ENCODE measurements at regions not wholly inside any gene's neighbourhood (a gene's known extent, or its start where the extent isn't known, plus 50 kb on each side); places are given as distances from the start of the nearest gene placed in this dataset.

DNA sequence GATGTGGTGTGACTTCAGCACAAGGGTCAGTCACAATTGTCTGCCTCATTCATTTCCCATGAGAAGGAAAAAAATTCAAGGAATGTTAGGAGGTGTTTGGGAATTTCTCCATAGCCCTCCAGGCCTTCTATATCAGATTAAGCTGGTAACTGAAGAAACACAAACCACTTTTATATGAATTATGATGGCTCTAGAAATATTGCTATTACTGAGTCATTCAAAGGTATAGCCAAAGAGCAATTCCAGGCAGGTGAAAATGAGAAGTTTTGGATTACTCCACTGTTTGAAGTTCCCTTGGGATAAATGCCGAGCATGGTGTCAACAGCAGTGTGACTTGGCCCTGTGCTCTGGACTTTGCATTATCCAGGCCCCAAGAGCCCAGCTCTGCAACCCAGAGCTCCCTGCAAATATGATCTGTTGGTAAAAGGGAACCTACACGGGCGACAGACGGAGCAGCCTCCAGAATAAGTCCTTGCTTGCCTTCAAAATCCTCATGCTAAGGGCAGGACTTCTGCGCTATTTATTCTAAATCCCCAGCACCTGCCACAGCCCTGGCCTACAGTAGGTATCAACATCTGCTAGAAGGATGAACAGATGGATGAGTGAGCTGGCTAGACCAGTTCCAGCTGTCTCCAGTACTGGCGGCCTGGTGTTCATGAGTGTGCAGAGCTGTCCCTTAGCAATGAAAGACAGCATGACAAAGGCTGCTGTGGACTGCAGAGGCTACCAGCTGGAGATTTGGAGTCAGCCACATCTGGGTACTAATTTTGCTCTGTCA lies 67.5 kb upstream of the ZBED5 start:
- DNase-seq, result no peak

DNA sequence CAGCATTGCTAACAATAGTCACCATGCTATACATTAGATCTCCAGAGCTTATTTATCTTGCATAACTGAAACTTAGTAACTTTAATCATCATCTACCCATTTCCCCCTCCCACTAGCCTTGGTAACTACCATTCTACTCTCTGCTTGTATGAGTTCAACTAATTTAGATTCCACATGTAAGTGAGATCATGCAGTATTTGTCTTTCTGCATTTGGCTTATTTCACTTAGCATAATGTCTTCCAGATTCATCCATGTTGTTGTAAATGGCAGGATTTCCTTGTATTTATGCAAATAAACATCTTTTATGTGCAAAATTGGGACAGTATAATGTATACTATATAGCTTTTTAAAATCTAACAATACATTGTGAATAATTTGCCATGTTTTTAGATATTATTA lies 66.0 kb upstream of the ZBED5 start:
- no peak for DNase-seq

DNA sequence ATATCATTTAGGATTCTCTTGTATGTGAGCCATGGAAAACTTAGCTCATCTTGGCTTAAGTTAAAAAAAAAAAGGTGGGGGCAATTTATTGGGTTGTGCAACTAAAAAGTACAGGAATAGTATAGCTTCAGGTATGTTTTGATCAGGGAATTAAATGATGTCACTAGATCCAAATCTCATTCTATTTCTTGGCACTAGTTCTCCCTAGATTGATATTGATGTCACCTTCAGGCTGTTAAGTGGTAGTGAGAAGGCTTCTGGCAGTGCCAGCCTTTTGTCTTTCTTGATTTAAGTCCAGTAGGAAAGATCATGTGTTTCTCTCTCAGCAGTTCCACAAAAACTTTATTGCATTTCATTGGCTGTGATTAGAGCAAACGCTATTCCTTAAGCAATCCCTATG lies 65.0 kb upstream of the ZBED5 start:
- DNase-seq, result no peak

DNA sequence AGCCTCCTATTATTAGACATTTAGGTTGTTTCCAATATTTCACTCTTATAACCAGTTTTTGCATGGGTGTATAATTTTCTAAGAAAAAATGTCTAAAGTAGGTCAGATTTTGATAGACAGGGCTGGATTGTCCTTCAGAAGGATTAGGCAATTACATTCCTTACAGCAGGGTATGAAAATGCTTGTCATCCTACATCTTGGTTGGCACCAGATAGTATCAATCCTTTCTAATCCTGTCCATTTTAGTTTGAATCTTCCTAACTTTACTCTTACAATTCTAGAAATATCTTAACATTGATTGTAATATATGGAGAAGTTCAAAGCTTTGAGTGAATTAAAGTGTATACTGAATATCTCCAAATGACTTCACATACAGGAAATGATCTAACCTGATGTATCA lies 63.0 kb upstream of the ZBED5 start:
- DNase-seq, result no peak

DNA sequence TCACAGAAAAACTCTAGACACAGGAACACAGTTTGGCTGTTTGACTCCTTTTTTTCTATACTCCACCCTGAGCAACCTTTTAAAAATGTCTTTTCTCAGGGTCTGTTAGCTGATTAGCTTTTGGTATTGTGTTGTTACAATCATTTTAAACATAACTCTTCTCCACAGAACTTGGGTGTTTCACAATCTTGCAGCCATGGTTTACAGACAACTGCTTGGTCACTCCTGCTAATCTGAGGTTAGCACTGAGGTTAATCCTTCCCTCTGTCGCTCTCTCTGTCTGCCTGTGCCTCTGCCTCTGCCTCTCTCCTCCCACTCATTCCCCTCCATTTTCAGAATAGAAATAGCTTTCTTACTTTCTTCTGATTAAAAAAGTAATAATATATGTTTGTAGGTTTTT lies 62.4 kb upstream of the ZBED5 start:
- no peak for DNase-seq

DNA sequence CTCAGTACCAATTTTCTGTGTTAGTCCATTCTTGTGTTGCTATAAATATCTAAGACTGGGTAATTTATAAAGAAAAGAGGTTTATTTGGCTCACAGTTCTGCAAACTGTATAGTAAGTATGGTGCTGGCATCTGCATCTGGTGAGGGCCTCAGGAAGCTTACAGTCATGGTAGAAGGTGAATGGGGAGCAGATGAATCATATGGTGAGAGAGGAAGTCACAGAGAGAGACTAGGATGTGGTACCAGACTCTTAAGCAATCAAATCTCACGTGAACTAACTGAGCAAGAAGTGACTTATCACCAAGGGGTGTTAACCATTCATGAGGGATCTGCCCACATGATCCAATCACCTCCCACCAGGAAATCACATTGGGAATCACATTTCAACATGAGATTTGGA lies 60.8 kb upstream of the ZBED5 start:
- DNase-seq, result no peak

DNA sequence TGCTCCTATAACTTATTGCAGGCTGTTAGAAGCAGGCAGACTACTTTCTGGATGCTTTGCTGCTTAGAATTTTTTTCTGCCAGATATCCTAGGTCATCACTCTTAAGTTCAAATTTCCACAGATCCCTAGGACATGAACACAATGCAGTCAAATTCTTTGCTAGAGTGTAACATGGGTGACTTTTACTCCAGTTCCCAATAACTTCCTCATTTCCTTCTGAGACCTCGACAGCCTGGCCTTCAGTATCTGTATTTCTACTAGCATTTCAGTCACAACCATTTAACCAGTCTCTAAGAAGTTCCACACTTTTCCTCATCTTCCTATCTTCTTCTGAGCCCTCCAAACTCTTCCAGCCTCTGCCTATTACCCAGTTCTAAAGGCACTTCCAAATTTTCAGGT lies 60.4 kb upstream of the ZBED5 start:
- DNase-seq, result no peak

DNA sequence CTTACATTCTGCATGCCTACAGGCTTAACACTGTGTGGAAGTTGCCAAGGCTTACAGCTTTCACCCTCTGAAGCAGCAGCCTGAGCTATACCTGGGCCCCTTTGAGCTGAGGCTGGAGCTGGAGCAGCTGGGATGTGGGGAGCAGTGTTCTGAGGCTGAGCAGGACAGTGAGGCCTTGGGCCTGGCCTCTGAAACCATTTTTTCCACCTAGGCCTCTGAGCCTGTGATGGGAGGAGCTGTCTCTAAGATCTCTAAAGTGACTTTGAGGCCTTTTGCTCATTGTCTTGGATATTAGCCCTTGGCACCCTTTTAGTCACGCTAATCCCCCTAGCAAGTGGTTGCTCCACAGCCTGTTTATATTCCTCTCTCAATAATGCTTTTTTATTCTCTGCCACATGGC lies 59.9 kb upstream of the ZBED5 start:
- DNase-seq, result no peak

DNA sequence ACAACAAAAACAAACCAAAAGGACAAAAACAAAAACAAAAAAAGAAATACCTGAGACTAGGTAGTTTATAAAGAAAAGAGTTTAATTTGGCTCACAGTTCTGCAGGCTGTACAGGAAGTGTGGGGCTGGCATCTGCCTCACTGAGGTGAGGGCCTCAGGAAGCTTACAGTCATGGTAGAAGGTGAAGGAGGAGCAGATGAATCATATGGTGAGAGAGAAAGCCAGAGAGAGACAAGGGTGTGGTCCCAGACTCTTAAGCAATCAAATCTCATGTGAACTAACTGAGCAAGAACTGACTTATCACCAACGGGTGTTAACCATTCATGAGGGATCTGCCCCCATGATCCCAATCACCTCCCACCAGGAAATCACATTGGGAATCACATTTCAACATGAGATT lies 58.8 kb upstream of the ZBED5 start:
- no peak for DNase-seq

DNA sequence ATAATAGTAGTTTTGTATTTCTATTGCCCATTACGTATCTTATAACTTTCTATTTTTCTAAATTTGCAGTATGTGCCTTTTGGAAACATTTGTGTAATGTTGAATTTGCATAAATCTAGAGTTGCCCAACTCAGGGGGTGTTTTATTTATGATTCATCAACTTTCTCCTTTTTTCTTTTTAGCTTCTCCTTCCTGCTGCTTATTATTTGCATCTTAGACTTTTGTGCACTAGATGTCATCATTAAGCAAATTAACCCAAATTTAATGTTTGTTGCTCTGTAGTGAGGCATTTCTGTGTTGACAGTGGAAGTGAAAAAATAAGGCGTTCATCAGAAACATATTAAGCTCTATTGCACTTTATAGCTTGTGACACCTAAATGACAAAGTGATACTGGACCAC lies 56.2 kb upstream of the ZBED5 start:
- DNase-seq, result no peak

DNA sequence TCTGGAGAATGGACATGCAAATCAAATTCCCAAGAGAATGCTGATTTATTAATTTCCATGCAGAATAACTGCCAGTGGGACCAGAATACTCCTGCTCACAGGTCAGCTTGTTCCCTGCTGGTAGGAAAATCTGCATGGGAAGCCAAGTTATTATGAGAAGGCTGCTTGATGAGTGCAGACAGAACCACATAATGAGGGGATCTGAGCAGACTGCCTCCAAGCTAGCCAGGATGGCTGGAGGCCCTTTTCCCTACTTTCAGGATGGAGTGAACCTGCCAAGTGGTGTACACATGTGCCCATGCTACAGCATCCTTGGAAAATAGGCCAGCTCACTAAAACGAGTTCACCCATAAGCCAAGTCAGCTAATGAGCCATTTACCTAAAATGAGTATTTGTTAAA lies 55.2 kb upstream of the ZBED5 start:
- no peak for DNase-seq

DNA sequence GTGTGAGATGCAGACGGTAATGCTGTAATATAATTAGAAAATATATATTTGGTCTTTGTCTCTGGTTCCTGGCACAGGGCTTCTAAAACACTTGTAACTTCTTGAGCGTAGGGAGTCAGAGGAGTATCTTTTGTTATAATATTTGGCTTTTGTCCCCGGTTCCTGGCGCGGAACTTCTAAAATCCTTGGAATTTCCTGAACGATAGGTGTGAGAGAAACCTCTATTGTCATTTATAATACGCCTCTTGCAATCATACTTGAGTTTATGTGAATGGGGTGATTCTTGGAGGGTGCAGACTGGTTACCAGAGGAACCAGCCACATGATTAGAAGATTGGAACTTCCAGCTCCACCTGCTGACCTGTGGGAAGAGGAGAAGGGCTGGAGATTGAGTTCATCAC lies 54.1 kb upstream of the ZBED5 start:
- no peak for DNase-seq

DNA sequence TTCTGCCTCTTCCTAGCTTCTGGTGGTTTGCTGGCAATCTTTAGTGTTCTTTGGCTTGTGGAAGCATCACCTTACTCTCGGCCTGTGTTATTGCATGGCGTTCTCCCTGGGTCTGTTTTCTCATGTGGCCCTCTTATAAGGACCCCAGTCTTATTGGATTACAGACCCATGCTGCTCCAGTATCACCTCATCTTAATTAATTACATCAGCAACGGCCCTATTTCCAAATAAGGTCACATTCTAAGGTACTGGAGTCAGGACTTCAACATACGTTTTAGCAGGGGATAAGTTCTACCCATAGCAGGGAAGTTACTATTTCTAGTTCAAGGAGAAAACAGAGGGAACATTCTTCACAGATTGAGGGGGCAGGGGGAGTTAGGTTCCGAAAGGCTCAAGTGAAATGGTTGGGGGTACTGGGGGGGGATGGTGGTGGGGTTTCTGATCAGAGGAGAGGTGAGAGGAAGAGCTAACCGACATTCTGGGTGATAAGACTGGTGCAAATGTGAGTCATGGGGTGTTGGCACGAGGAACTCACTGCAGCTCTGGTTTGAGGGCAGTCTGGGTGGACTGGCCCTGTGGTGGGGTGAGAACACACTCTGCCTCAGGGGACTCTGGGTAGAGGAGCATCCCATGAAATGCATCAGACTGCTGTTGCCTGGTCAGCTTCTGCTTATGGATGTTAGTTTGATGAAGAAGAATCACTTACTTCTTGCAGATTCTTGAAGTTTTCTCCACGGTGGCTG lies 51.5 kb upstream of the ZBED5 start:
- no peak for DNase-seq

DNA sequence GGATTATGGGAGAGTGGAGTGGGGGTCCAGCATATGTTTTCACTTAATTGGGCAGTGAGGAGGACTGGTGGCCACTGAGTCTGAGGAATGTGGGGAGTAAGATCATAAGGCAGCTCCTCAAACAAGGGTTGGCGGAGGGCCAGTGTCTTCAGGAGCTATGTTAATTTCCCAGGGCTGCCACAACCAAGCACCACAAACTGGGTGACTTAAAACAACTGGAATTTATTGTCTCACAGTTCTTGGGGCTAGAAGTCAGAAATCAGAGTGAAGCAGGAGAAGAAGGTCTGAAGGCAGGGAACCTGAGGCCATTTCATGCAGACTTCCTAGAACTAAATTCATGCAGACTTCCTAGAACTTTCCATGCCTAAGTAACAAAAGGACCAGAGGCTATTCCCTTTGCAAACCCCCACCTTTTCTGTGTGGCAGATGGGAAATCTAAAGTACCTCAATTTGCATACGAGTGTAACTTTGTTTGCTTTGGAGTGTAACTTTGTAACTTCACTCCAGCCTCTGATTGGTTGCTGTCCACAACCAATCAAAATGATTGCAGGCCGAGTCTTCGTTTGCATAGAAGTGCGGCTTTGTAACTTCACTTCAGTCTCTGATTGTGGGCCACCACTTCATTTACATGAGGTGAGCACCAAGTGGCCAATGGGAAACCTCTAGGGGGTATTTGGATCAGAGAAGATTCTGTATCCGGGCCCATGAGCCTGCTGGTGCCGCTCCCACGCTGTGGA lies 50.5 kb upstream of the ZBED5 start:
- no peak for DNase-seq
